ENCODE measurements at regions not wholly inside any gene's neighbourhood (a gene's known extent, or its start where the extent isn't known, plus 50 kb on each side); places are given as distances from the start of the nearest gene placed in this dataset.

- no peak for DNase-seq (ENCODE audit: low read depth in 2 of 2, low spot score in 1 of 2)
Measured at GRCh38 chr3:66744521-66744920, 243.7 kb upstream of the LRIG1 start.

DNA sequence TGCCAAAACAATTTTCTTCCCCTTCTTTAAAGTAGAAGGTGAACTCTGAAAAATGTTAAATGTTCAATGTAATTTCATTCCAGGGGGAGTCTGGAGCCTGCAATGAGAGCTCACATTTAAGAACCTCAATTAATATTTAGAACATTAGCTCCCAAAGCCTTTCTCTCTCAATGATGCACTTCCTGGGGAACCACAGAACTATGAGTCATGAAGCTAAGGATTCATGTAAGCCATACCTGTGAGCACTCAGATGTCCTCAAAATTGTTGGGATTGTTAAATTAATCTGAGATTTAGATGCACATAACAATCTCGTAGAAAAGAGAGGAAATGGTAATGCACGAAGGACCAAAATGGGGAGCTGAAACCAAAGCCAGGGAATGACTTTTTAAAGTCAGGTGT, 244.2 kb upstream of the LRIG1 start:
- no peak for DNase-seq (ENCODE audit: low read depth in 2 of 2, low spot score in 1 of 2)

- no peak for DNase-seq (ENCODE audit: low read depth in 2 of 2, low spot score in 1 of 2)
Measured at GRCh38 chr3:66747261-66747660, 246.4 kb upstream of the LRIG1 start.

- no peak for DNase-seq (ENCODE audit: low read depth in 2 of 2, low spot score in 1 of 2)
Measured at GRCh38 chr3:66747696-66748095, 246.9 kb upstream of the LRIG1 start.

GRCh38 chr3:66748175-66748876, 247.5 kb upstream of the LRIG1 start:
- DNase-seq (ENCODE audit: low read depth in 2 of 2, low spot score in 1 of 2) = no peak

- no peak for DNase-seq (ENCODE audit: low read depth in 2 of 2, low spot score in 1 of 2)
Measured at GRCh38 chr3:66751842-66752241, 246.3 kb upstream of the KBTBD8 start.

GRCh38 chr3:66753670-66754069, 244.4 kb upstream of the KBTBD8 start:
- DNase-seq (ENCODE audit: low read depth in 2 of 2, low spot score in 1 of 2) = no peak

DNA sequence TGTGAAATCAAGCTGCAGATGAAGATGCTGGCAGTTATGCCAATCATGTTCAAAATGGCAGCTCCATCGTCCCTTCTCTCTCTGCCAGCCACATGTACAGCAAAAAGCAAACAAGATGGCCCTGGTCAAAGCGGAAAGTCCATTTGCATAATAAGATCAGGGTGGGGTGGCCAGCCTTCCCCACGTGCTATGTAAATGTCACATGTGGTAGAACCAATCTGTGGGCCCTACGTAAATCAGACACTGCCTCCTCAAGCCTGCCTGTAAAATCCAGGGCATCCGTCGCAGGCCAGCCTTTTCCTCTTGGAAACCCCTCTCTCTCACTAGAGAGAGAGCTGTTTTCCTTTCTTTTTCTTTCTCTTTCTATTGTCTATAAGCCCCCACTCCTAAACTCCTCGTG, 243.5 kb upstream of the KBTBD8 start:
- DNase-seq (ENCODE audit: low read depth in 2 of 2, low spot score in 1 of 2) = no peak

DNA sequence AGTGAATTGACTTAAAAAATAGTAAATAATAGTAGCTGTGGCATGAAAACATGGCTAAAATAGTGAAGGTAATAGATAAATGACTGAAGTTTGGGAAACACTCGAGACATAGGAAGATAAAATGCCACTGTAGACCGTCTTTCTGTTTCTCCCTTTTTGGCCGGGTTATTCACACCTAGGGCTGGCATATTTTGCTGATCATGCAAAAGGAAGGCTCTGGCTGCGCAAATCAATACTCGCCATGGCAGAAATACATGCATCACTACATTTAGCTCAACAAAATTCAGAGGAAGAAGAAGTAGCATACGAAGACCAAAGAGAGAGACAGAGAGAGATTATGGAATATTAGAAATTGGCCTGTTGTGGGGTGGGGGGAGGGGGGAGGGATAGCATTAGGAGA, 242.2 kb upstream of the KBTBD8 start:
- no peak for DNase-seq (ENCODE audit: low read depth in 2 of 2, low spot score in 1 of 2)

DNA sequence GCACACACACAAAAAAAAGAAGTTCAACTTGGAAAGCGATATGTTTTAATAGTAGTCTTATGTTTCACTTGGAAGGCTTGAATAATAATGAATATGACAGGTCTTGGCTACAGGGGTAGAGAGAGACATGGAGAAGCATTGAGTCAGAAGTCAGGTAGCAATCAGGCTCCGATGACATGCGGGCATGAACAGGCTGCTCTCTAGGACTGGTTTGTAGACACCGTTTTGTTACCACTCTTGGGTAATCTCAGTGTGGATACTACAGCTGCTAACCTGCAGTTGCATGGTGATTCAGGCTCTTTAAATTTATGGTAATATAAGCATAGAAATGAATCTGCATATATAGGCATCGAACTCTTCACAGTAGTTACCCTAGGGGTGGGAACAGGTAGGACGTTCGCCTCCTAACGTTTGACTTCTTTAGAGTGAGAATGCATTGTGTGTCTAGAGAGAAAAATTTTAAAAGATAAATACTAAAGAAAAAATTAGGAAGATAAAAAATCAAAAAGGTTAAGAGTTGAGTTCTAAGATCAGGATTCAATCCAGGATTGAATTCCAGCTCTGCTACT, 241.6 kb upstream of the KBTBD8 start:
- no peak for DNase-seq (ENCODE audit: low read depth in 2 of 2, low spot score in 1 of 2)

DNA sequence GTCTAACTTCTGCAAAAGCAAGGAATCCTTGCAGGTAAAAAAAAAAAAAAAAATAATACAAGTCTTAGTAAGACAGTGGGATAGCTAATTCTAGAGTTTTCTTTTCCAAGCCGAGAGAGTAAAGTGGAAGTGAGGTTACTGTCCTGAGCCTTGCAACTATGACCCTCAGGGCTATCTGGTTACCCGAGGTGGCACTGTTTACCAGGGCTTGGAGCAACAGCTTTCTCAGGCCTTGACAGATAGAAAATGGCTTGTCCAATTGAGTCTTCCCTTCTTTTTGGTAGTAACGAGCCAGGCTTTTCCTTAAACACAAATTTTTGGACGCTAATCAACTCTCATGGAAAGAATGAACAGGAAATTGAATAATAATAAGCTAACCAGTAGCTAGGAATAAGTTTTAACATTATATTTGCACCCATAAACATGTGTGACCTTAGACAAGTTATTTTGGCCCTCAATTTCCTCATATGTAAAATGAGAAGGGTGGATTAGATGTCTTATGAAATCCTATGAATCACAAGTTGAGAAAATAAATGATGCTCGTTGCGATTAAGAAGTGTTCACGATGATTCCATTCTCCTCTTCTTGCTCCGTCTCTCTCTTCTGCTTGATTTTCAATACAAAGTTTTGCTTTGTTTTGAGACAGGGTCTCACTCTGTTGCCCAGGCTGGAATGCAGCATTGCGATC, 236.9 kb upstream of the KBTBD8 start:
- no peak for DNase-seq (ENCODE audit: low read depth in 2 of 2, low spot score in 1 of 2)

DNA sequence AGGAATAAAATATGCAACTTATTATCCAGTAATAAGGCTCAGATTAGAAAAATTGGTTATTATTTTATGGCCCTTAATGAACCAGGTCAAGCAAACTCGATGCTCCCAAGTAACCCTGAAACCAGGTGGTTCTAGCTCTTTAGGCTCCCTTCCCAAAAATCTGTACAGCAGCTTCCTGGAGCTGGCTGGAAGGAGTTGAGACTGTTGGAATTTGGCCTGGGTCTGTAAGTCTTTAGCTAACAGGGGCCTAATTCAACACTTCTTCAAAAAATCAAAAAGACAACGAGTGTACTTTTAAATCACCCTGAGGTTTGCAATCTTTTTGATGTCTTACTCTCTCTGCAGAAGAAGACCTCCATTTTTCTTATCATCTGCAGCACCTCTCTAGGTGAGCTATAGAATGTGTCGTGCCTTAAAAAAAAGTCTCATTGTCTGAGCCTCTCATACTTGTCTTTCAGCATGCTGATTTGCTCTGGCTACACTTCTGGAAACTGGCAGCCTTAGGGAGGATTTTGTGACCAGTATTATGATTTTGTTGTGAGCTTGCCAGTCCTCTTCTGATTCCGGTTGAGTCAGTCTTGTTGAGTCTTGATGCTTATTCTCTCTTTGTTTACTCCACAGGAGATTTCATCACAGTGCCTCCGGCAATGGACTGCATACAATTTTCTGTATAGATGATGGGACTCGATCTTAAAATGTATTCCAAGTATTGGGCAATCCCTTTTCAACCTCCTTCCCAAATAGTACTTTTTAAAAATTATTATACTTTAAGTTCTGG, 235.0 kb upstream of the KBTBD8 start:
- no peak for DNase-seq (ENCODE audit: low read depth in 2 of 2, low spot score in 1 of 2)

DNA sequence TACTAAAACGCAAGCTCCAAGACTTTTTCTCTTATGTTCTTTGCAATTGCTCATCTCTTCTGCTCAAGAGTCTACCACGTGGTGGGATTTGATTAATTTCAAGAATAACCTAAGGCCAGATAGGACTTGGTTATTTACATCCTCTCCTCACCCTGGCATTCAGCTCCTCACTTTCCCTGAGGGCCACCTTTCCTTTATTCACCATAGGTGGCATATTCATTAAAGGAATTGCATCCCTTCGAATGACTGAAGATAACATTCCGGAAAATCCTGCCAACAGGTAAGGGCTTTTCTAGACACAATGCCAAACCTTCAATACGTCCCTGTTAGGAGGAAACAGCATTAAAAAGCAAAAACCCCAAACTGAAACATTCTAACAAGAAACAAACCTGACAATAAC, 220.0 kb upstream of the KBTBD8 start:
- no peak for DNase-seq (ENCODE audit: low read depth in 2 of 2, low spot score in 1 of 2)

DNA sequence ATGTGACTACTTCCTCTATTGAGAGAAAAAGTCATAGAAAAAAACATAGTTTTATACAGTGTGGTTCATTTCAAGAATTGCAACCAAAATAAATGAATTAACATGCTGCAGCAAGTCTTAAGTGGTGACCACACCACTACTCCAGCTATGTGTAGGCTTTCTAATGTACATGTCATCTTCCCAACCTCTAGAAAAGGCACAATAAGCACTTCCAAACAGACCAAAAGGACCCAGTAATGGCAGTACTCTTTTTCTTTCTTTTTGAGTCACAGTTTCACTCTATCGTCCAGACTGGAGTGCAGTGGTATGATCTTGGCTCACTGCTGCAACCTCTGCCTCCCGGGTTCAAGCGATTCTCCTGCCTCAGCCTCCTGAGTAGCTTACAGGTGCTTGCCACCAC, 219.3 kb upstream of the KBTBD8 start:
- DNase-seq (ENCODE audit: low read depth in 2 of 2, low spot score in 1 of 2) = no peak

- DNase-seq (ENCODE audit: low read depth in 2 of 2, low spot score in 1 of 2) = no peak
Measured at GRCh38 chr3:66785191-66785909, 212.8 kb upstream of the KBTBD8 start.

DNA sequence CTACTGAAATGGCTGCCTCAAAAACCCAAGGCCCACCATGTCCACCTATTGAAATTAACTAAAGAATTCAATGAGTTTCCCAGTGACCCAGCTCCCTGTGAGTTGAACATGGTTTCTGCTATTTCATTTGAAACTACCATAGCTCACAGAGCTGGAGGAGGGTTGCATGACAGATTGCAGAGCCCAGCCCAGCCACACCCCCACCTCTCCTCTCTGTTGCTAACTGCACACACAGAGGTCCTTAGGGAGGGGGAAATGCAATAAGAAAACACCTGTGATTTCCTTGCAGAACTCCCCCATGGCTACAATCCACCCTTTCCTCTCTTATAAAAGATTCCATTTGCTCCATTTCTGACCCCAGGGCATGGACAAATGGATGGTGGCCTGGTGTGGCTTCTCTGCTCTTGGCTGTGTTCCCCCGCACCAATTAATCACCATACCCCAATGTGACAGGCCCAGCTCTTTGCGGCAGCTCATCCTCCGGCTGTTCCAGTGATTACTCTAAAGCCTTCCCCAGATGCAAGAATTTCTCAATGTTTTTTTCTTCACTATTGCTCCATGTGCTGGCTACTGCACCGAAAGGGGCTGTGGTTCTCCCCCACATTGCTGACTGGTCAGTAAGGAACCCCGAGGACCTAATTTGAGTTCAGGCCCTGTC, 208.4 kb upstream of the KBTBD8 start:
- no peak for DNase-seq (ENCODE audit: low read depth in 2 of 2, low spot score in 1 of 2)

DNA sequence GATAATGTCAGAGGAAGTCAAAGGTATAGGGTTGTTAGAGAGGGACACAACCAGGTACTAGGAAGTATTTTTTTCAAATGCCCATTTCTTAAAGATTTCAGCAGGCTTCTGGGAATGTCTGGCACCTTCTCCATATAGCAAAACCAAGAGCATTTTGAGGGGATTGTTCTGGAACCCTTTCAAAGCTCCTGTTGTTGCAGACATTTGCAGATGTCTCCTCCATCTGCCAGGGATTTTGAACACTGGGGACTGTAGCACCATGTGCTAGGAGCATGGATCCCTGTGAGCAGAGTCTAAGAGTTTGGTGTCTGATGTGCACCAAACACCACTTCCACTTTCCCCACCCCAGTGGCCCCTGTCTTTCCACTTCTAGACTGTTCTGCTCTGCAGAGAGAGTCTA, 206.0 kb upstream of the KBTBD8 start:
- DNase-seq (ENCODE audit: low read depth in 2 of 2, low spot score in 1 of 2) = no peak

GRCh38 chr3:66795365-66795764, 202.7 kb upstream of the KBTBD8 start:
- no peak for DNase-seq (ENCODE audit: low read depth in 2 of 2, low spot score in 1 of 2)

DNA sequence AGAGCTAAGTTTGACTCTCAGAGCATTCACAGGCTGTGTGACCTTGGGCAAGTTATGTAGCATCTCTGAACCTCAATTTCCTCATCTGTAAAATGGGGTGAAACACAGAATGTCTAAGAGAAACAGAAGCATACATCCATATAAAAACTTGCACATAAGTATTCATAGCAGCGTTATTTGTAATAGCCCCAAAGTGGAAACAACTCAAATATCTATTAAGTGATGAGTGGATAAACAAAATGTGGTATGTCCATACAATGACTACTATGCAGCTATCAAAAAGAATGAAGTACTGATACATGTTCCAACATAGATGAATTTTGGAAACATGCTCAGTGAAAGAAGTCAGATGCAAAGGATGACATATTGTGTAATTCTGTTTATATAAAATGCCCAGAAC, 201.8 kb upstream of the KBTBD8 start:
- no peak for DNase-seq (ENCODE audit: low read depth in 2 of 2, low spot score in 1 of 2)

DNA sequence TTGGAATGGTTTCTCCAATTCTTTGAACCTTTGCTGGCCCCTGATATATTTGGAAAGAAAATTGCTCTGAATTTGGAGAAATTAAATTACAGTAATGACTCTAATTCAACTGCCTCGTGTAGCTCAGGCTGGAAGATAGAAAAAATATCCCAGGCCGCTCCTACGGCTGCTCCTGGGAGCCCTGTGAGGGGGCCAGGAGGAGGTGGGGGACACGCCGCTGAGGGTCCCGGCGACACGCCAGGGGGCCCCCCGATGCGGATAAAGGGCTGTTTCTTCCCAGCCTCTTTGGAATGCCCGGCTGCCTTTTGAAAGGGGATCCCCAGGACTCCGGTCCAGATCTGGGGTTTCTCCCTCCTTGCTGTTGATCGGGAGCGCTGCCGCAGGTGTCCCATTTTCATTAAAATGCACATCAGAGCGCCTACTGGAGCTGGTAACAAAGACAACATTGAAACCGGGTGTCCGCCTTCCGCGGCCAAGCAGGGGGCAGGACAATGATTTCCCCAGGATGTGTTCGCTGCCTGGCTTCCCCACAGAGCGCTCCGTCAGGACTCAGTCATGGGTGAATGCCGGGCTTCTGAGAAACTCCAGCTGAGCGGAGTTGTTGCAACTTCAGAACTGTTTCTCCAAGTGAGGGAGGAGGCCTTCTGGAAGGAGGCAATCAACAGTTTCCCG, 200.1 kb upstream of the KBTBD8 start:
- DNase-seq (ENCODE audit: low read depth in 2 of 2, low spot score in 1 of 2) = no peak

All from stimulated activated CD8-positive, alpha-beta memory T cell treated with anti-CD3 and anti-CD28 coated beads, Interleukin-4, amount 100 ng/mL, for 4 hours (primary cell).